ENCODE measurements at regions not wholly inside any gene's neighbourhood (a gene's known extent, or its start where the extent isn't known, plus 50 kb on each side); places are given as distances from the start of the nearest gene placed in this dataset.

- H3K4me3 ChIP-seq (ENCODE audit: low read depth, poor library complexity, severe bottlenecking), result no peak overlapping the region
- intact Hi-C loops (cut with DNase I; ENCODE audit: low total_unique reads), result no loop called here
Measured at GRCh38 chr6:17047889-17048288, 54.0 kb upstream of the STMND1 start.

GRCh38 chr6:17045581-17046322 lies 56.1 kb upstream of the STMND1 start:
- no peak for DNase-seq (ENCODE audit: low spot score in 2 of 2)
- H3K4me3 ChIP-seq (ENCODE audit: low read depth, poor library complexity, severe bottlenecking), result no peak overlapping the region
- no peak for TF ChIP-seq POLR2A (IDR thresholded peaks at IDR 0.05)
- no peak for TF ChIP-seq CTCF (IDR thresholded peaks at IDR 0.05)
- intact Hi-C loops (cut with DNase I; ENCODE audit: low total_unique reads), result no loop called here
- WGBS, 2 donors, result 23 to 24% methylated on average over 4 of the region's 4 CpGs

More at GRCh38 chr6:17047889-17048288, 54.0 kb upstream of the STMND1 start:
- TF ChIP-seq POLR2A (IDR thresholded peaks at IDR 0.05) (no peak), CTCF (IDR thresholded peaks at IDR 0.05) (no peak)
- WGBS, 2 donors, result 62 to 64% methylated on average over 5 of the region's 5 CpGs
- DNase-seq (ENCODE audit: low spot score in 2 of 2), result no peak

DNA sequence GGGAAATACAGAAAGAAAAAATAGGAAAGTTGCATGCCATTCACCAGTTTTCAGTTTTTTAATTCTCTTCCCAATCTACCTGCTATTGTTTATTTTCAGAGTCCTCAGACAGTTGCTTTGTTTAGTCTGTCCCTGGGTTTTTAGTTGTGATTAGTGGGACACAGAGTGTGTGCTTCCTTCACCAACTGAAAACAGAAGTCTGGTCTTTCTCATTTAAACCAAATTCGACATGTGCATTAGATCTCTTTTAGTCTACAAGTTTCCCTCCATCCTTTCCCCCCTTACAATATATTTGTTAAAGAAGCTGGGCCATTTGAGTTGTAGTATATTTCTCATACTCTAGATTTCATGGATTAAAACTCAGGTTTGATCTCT lies 58.7 kb upstream of the STMND1 start:
- 74 to 80% methylated on average over 1 of the region's 1 CpG for WGBS, 2 donors
- no peak for DNase-seq (ENCODE audit: low spot score in 2 of 2)
- no peak for TF ChIP-seq POLR2A (IDR thresholded peaks at IDR 0.05)
- TF ChIP-seq CTCF (IDR thresholded peaks at IDR 0.05), result no peak
- intact Hi-C loops (cut with DNase I; ENCODE audit: low total_unique reads), result no loop called here
- no peak overlapping the region for H3K4me3 ChIP-seq (ENCODE audit: low read depth, poor library complexity, severe bottlenecking)

DNA sequence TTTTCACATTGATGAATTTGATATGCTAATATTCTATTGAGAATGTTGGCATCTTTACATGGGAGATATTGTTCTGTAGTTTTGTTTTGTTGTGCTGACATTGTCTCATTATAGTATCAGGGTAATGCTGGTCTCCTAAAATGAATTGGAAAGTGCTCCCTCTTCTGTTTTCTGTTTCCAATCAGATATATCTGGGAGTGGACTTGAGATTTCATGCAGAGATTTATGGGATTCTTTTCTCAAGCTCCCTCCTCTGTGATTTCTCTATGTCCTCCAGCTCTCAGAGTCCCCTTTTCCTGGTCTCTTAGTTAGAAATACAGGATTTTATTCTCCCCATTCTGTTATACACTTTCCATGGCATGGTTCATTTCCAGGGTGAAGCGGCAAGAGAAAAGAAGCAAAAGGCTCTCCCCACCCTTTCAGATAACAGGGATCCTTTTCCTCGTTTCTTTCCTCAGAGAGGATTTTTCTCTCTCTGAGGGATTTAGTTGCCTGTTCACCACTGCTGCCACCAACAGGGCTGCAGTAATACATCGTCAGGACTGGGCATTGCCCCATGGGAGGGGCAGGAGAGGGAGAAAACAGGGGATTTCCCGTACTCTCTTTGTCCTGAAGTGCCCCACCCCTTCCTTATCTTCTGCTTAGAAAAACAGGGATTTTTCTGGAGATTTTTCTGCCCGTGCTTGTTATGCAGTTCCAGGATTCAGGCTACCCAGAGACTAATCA lies 59.3 kb upstream of the STMND1 start:
- H3K4me3 ChIP-seq (ENCODE audit: low read depth, poor library complexity, severe bottlenecking), result no peak overlapping the region
- no peak for DNase-seq (ENCODE audit: low spot score in 2 of 2)
- 3 to 5% methylated on average over 5 of the region's 5 CpGs for WGBS, 2 donors
- TF ChIP-seq CTCF (IDR thresholded peaks at IDR 0.05) (no peak), POLR2A (IDR thresholded peaks at IDR 0.05) (no peak)
- intact Hi-C loops (cut with DNase I; ENCODE audit: low total_unique reads), result no loop called here

DNA sequence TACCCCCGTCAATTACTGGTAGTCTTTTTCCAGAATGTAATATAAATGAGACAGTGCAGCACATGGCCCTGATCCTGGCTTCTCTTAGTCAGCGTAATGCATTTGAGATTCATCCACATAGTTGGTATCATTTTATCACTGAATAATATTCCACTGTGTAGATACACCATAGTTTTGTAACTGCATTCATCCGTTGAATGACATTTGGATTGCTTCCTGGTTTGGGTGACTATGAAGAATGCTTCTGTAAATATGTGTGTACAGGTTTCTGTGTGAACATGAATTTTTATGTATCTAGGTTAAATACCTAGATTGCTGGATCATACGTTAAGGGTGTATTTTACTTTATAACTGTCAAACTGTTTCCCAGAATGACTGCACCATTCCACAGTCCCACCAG lies 62.6 kb upstream of the STMND1 start:
- no peak for DNase-seq (ENCODE audit: low spot score in 2 of 2)
- intact Hi-C loops (cut with DNase I; ENCODE audit: low total_unique reads), result no loop called here
- 77 to 83% methylated on average over 4 of the region's 4 CpGs for WGBS, 2 donors
- TF ChIP-seq POLR2A (IDR thresholded peaks at IDR 0.05) (no peak), CTCF (IDR thresholded peaks at IDR 0.05) (no peak)
- H3K4me3 ChIP-seq (ENCODE audit: low read depth, poor library complexity, severe bottlenecking), result no peak overlapping the region
